Ramos (cell line): ENCODE measurements at regions not wholly inside any gene's neighbourhood (a gene's known extent, or its start where the extent isn't known, plus 50 kb on each side); places are given as distances from the start of the nearest gene placed in this dataset.

Experiments
- in situ Hi-C: fragments of 300-500 bp; cut with MboI; formaldehyde crosslinking; loops from one replicate; pipeline ENCODE4 v1.14.3; 2022; ENCODE audit warnings: low sequenced_read_pairs; ENCODE audit not compliant: unreplicated experiment

DNA sequence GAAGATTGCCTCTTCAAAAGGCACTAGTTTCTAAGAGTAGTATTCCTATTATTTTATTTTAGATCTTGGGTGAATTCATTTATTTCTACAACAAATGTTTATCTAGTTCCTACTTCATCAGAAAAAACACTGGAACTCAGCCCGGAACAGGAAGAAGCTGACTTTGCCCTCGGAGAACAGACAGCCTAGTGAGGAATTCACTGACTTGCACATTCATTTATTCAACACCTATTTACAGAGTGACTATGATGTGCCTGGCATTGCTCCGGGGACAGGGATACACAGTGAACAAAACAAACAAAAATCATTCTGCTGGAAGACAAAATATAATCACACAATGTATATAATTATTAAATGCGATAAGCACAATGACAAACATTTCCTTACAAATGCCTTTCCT is 54.4 kb upstream of the SDK1 start:
- in situ Hi-C loops = no loop called here

DNA sequence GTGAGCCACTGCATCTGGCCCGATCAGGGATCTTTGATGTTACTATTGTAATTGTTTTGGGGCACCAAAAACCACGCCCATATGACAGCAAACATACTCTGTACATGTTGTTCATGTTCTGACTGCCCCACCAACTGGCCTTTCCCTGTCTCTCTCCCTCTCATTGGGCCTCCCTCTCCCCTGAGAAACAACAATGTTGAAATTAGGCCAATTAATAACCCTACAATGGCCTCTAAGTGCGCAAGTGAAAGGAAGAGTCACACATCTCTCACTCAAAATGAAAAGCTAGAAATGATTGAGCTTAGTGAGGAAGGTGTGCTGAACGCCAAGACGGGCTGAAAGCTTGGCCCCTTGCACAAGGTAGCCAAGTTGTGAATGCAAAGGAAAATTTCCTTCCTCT is 50.3 kb upstream of the SDK1 start:
- in situ Hi-C loops = no loop called here
